ENCODE measurements at regions not wholly inside any gene's neighbourhood (a gene's known extent, or its start where the extent isn't known, plus 50 kb on each side); places are given as distances from the start of the nearest gene placed in this dataset.
"Not testable (repeated sequence)": the region's sequence is repeated elsewhere in the genome, so short reads cannot be mapped to it uniquely, and the experiment has no call there.

DNA sequence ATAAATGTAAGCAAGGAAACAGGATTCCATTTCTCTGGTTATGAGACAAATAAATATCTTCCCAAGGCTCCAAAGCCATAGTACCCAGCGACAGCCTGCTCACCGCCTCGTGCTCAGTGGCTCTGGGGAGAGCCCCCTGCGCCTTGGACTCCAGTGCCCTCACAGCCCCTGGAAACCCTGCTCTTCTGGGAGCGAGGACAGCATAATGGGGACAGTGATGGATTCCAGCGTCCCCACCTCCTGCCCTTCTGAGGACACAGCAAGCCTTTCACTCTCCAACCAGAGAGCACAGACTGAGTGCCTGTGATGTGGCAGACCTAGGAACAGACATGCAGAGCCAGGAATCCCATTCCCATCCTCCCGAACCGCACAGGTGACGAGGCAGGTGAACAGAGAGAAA is 660.8 kb downstream of the TBC1D22A start:
- no peak for DNase-seq

DNA sequence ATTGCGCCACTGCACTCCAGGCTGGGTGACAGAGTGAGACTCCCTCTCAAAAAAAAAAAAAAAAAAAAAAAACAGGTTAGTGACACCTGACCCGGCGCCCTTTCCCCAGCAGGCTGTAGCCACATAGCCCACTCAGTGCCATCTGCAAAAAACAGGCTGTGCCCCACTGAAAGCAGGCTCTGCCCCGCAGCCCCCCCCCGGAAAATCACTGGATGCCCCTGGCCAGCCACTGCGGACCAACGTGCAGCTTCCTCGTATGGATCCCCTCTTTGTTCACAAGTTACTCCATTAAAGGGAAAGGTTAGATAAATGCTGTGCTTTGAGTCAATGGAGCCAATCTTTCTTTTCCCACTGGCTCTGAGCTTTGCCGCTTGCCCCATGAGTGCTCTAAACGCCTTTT is 660.3 kb downstream of the TBC1D22A start:
- DNase-seq = no peak

DNA sequence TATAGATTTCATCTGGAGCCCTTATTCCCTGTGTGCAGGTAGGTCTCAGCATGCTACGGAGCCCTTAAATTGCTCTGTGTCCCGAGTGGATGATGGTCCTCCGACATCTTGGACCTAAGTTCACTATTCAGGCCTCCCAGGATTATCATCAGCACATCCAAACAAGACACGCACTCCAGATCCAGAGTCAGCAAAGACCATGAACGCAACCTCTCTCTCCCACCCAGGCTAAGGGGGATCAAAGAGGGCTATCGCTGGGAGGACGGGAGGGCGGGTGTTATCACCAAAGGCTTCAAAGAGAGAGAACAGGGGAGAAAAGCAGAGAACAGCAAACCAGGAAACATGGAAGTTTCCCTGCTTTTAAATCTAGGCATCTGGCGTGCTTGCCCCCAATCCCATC is 659.4 kb downstream of the TBC1D22A start:
- DNase-seq = no peak

DNA sequence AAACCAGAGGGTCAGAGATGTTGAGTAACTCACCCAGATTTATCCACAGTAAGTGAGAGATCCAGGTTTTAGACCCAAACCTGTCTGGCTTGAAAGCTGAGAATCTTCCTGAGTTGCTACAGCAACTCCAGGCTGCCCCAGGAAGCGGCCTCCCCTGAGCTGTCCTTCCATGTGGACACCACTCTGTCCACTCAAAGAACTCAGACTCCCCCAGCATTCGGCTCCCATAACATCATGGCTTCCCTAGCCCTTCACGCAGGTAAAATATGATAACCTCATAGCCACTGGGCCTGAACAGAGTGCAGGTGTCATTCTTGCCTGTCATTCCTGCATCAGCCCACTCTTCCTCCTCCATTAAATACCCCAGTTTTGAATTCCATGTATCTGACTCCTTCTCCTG is 657.8 kb downstream of the TBC1D22A start:
- no peak for DNase-seq

DNA sequence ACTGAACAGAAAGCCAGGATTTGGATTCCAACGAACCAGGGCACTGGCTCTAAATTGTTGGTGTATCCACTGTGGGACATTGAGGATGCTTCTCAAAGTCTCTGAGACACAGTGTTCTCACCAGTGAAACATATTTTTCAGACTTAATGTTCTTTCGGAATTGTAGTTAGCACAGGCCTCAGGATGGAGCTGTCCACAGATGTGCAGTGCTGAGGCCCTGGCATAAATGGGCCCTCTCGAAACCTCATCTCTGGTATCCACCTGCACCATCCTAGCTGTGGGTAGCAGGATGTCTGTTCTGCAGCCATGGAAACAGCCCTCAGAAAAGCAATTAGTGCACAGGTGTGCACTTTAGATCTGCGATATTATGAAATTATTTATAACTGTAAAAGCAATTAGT is 656.8 kb downstream of the TBC1D22A start:
- DNase-seq = no peak

DNA sequence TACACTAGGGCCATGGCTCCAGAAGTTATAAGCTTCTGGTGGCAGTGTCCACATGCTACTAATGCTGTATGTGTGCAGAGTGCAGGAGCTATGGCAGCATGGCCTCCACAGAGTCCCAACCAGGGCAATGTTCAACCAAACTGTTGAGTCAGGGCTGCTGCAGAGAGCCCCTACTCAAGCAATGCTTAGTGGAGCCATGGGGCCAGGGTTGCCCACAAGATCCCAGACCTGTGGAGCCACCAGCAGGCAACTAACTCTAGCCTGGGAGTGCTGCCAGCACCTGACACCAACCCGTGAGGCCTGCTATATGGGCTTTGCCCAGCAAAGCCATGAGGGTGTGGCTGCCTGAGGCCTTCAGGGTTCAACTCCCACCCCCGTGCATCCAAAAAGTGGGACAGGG is 655.2 kb downstream of the TBC1D22A start:
- no peak for DNase-seq

DNA sequence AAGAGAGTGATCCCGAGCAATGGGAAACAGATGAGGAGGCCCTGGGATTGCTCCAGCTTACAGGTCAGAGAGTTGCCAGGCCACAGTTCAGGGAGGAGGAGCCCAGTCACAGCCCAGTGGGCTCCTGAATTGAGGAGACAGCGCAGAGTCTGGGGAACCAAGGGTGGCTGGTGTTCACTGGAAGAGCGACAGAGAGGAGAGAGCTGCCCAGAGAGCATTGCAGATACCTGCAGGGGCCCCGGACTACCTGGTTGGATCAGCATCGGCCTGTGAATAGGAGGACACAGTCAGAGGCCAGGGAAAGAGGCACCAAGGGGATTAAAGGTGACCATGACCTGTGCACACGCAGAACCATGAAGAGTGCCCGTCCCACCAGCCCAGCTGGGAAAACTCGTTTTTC is 648.6 kb downstream of the TBC1D22A start:
- DNase-seq = no peak

DNA sequence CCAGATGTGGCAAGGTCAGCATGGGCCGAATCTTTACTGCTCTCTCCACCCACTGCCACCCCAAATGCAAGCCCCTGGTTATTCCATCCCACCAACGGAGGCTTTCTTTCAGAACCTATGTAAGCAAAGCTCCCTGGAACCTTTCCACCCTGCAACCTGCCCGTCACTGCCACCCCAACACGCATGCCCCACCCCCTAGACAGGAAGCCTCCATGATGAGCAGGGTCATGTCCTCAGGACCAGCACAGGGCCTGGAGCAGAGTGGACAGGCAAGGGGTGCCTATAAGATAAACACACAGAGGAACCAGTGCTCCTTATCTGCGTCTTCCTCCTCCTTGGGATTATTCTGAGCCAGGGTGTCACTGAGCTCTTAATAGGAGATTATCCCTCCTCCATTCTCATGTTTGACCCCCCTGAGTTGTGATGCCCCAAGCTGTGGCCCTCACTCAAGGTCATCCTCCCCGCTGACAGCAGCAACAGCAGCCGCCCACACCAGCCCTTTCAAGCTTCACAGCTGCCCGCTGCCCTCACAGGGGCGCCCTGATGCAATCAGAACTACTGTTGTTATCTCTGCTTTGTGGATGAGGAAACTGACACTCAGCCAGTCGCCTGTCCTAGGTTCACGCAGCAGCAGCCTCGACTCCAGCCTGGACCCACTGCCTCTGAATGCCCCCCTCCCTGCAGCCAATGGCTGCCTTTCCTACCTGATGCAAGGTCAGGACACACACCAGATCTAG is 647.3 kb downstream of the TBC1D22A start:
- DNase-seq = no peak

DNA sequence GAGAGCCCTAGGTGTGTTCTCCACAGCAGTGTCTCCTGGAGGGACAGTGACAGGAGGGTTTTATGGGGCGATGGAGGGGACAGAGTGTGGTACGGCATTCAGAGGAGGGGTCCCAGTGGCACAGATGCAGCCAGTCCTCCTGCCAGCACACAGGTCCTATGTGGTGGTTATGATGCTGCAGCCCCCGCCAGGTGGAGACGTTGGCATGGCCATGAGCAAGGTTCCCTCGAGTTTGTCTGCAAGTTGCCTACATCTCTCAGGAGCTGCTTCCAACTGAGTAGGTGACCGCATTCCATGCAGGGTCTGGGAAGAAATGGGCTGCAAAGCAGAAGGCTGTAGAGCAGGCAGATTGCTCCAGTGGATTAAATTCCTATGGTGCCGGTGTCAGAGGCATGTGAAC is 646.0 kb downstream of the TBC1D22A start:
- DNase-seq = no peak

DNA sequence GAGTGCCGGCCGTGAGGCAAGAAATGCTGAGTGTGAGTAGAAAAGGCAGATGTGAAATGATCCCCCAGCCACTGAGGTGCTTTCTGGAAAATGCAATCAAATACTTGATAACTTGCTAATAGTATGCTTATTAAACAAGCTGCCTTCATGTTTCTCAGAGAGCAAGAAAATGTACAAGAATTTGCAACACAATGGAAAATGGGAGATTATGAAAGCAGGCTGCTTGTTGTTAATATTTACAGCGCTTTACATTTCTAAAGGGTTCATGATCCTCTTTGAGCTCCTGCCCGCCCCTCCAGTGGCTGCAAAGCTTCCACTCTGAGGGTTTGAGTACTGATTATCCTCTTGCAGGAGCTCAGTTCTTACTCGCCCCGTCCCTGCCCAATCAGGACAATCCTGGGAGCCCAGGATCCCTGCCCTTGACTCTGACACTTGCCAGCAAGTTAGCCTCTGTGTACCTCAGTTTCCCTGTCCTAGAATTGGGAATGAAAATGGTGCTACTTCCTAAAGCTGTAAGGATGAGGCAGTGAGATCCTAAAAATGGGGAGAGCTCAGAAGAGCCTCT is 645.1 kb downstream of the TBC1D22A start:
- no peak for DNase-seq

DNA sequence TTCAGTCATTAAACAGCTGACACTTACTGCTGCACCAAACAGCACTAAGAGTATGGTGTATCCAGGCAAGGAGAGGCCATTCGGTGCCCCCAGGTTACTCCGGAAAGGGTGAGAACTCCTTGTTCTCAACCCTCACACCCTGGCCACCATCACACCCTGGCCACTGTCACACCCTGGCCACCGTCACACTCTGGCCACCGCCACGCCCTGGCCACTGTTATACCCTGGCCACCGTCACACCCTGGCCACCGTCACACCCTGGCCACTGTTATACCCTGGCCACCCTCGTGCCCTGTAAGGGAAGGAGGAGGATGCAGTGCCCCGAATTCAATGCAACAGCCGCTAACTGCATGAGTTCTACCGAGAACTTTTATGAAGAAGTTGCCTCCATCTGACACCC is 644.4 kb downstream of the TBC1D22A start:
- DNase-seq = no peak

DNA sequence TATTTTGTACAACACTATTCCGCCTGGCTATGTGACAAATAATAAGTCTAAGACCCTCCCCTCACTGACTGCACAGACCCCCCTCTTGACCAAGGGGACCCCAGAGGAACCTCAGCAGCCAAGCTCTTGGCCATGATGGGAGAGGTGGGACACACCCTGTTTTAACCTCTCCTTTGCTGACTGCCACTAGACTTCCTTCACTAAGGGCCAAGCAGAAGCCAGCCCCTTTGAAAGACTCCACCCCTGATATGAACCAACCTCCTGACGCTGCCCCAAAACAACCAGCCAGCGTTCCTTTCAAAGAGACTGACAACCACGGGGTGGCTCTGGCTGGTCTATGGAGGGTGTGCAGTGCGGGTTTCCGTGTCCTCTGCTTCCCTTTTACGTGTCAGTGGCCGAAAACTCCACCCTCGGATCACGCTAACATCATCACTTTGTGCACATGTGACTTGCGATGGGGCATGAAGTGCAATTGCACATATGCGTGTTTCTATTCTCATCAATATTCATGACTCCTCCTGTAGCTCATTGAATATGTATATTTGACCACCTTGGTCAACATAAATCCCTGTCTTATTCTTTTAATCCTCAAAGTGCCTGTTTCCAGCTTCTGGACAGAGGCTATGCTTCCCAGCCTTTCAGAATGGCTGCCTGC is 643.9 kb downstream of the TBC1D22A start:
- no peak for DNase-seq

DNA sequence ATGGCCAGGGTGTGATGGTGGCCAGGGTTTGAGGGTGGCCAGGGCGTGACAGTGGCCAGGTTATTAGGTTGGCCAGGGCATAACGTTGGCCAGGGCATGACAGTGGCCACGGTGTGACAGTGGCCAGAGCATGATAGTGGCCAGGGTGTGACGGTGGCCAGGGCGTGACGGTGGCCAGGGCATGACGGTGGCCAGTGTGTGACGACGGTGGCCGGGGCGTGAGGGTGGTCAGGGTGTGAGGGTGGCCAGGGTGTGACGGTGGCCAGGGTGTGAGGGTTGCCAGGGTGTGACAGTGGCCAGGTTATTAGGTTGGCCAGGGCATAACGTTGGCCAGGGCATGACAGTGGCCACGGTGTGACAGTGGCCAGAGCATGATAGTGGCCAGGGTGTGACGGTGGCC is 642.8 kb downstream of the TBC1D22A start:
- not testable (repeated sequence) for DNase-seq

DNA sequence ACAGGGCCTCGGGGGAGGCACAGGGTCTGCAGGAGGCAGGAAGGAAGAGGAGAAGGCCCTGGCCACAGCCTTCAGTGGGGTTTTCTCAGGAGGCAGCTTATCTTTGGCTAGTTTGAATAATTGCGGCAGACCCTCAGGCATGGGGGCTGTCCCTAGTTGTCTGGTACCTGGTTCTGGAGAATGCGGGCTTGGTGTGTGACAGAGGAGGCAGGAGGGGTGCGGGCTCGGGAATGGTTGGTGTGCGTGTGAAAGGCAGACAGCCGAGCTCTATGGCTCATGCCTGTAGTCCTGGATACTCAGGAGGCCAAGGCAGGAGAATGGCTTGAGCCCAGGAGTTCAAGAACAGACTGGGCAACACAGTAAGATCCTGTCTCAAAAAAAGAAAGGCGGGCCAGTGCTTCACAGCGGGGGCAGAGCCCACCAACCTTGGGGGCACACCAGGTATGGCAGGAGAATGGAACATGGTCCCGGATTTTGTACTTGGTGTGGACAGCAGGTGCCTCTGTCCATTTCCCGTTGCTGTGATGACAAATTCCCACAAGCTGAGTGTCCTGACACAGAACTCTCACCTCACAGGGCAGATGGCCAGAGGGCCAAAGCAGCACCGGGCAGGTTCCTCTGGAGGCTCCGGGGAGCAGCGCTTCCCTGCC is 640.6 kb downstream of the TBC1D22A start:
- no peak for DNase-seq

DNA sequence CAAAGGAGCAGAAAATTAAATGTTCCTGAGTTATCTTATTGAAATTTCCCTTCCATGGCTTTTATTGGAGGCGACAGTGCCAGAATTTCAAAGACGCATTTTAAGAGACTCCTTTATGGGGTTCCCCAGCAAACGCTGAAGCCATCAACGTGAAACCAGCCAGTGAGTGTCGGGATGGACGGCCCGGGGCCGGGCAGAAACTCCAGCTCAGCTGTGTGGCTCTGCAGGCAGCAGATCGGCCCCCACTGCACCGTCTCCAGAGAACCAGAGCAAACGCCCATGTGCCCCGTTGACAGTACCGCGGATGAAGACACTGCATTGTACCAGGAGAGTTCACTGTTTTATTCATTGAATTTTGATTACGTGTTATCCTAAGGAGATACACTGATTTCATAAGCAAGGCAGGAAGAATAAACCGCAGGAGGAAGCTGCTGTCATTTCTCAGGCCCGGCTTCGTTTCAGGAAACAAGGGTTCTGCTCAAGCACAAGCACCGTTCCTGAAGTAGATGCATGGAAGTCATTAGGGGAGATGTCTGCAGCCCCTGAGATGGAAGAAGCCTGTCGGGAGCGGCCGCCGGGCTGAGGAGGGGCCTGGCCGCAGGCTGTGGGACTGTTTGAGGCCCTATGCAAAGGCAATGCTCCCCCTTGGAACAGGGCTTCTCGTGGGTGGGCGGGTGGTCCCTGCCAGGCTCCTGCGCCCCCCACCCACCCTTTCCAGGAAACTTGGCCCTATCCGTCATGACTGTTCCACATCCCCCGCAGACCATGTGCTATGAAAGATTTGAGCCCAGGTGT is 639.7 kb downstream of the TBC1D22A start:
- no peak for DNase-seq

DNA sequence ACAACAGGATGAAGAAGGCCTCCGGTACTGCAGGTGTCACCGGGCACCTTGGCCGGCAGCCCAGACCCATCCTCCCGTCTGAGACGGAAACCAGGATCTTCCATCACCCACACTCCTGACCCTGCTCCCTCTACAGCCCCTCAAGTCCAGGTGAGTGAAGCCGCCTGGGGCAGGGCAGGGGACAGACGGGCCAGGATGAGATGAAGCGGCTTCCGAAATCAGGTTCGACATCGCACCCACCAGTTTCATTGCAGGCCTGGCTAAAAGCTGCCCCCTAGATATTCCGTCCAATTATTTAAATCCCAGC is 639.1 kb downstream of the TBC1D22A start:
- no peak for DNase-seq

DNA sequence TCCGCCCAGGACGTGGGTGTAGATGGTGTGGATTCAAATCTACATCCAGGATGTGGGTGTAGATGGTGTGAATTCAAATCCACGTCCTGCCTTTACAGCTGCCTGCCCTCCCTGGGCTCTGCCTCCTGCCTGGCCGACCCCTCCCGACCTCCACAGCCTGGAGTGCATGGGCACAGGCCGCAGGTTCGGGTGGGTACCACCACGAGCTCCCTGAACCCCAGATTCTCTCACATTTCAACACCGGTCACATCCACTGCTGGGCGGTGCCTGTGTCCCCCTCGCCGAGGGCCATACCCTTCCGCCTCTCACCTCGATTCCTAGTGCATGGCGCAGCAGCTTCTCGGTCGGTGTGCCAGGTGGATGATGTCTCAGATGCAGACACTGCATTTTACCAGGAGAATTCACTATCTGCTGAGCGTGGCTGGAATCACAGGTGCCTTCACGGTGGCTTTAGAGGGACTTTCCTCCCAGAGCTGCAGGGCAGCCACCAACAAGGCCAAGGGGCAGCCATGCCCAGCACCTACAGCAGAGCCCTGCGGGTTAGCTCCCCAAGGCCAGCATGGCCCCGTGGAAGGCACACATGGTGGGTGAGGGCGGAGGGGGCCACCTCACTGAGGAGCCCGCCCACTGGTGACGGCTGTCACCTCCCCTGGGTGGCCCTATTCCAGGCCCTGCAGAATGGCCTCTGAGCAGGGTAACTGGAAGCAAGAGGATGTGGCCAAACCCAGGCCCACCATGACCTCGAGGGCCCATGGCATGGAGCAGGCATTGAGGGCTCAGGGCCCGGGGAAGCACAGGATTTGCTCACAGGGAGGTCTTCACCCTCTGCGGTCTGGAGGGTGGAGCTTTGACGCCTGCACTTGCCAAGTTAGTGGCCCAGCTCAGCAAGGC is 638.5 kb downstream of the TBC1D22A start:
- no peak for DNase-seq

DNA sequence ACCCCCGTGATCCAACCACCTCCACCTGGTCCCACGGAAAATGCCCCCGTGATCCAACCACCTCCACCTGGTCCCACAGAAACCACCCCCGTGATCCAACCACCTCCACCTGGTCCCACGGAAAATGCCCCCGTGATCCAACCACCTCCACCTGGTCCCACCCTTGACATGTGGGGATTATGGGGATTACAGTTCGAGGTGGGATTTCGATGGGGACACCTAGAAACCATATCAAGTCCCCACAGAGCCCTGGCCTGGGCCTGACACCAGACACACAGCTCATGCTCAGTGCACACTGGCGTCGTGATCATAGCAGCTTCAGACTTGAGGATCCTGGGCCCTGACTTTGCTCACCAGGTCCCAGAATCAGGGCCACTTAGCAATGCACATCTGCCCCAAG is 637.7 kb downstream of the TBC1D22A start:
- not testable (repeated sequence) for DNase-seq

DNA sequence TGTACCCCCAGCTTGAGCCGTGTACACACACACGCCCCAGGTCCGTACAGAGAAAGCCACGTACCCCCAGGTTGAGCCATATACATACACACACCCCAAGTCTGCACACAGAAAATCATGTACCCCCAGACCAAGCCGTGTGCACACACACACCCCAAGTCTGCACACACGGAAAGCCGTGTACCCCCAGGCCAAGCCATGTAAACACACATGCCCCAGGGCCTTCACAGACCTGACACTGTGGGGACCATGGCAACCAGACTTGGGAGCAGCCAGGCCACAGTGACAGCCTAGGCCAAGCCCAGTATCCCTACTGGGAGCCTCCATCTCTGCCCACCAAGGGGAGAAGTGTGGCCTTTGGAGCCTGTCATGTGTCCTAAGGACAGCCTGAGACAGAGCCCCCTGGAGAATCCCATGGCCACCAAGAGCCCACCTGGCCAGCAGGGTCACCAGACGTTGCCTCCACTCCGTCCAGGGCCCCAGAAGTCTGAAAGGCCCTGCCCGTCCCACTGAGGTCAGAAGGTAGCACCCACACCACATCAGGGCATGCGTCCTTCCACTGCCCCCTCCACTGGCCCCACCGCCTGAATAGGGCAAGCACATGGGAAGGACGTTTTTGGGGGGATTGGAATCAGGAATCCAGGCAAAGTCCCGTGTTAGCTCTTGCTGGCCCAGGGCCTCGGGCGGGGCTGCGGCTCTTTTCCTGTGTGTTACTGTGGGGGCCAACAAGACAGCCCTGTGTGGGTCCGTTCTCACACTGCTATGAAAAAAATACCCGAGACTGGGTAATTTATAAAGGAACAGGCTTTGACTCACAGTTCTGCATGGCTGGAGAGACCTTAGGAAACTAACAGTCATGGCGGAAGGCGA is 636.7 kb downstream of the TBC1D22A start:
- DNase-seq = no peak

DNA sequence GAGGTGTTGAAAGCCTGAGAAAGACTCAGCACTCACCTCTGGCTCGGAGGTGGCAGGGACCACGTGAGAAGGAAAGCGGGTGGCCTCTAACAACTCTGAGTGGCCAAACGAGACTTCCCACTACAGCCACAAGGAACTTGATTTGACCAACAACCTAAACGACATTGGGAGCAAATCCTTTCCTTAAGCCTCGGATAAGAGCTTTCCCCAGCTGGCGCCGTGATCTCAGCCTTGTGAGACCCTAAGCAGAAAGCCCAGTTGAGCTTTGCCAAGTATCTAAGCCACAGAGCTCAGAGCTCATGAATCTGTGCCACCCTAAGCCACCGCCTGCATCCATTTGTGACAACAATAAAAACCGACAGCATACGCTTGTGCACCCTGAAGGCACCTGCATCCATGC is 636.0 kb downstream of the TBC1D22A start:
- DNase-seq = no peak

DNA sequence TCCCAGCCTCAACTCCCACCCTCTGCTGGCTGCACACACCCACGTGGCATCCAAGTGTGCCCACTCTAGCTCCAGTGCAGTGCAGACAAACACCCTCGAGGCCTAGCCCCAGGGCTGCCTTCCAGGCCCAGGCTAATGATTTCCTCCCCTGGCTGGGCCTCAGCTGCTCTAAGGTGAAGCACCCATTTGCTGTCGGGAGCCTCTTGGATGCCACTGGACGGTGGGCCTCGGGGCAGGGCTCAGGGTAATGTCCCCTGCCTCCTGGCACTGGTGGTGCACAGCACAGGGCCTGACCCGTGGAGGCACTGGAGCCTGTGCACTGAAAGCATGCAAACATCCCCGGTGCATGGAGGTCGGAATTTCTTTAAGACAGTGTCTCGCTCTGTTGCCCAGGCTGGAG is 635.2 kb downstream of the TBC1D22A start:
- DNase-seq = no peak

Measured in amniotic stem cell (primary cell).